SK-N-MC (cell line): ENCODE measurements at regions not wholly inside any gene's neighbourhood (a gene's known extent, or its start where the extent isn't known, plus 50 kb on each side); places are given as distances from the start of the nearest gene placed in this dataset.

Experiments used
- DNase-seq: peaks from one replicate; pipeline ENCODE4 v3.0.0-alpha.2; 2011; ENCODE audit warnings: low read depth, low spot score
- H3K27ac ChIP-seq: fragments of 200-600 bp; sonication (generic); 2 replicates; pipeline ENCODE4 v1.5.1; 2016; ENCODE audit warnings: mixed run types
- H3K36me3 ChIP-seq: fragments of 200-600 bp; sonication (generic); 2 replicates; pipeline ENCODE4 v1.6.1; 2017; ENCODE audit warnings: antibody characterized with exemption, low read length, mixed read lengths; ENCODE audit not compliant: insufficient read depth
- H3K4me3 ChIP-seq: fragments of 200-600 bp; sonication (generic); 2 replicates; pipeline ENCODE4 v1.5.1; 2016
- H3K9ac ChIP-seq: fragments of 200-600 bp; sonication (generic); 2 replicates; pipeline ENCODE4 v1.8.0; 2017; ENCODE audit warnings: mixed run types, mixed read lengths; ENCODE audit not compliant: insufficient read length
- H3K9me3 ChIP-seq: fragments of 200-600 bp; sonication (generic); 2 replicates; pipeline ENCODE4 v1.6.1; 2017; ENCODE audit warnings: low read depth, mild to moderate bottlenecking, antibody characterized with exemption, low read length, moderate library complexity, mixed read lengths
- EZH2 ChIP-seq: fragments of 200-600 bp; sonication (generic); IDR thresholded peaks from one replicate; pipeline ENCODE4 v1.6.1; 2017; ENCODE audit warnings: antibody characterized with exemption
- FOXP2 ChIP-seq: optimal IDR thresholded peaks from 2 replicates; pipeline ENCODE3; 2011; ENCODE audit warnings: mild to moderate bottlenecking, moderate library complexity; ENCODE audit not compliant: insufficient read depth; ENCODE audit errors: extremely low read length, control extremely low read depth
- POLR2AphosphoS5 ChIP-seq: IDR thresholded peaks from 2 replicates; pipeline ENCODE4 v1.6.1; 2012; ENCODE audit warnings: mild to moderate bottlenecking, low read depth, low read length, borderline replicate concordance

- no peak for DNase-seq
- H3K36me3 ChIP-seq, result no peaks in the 10 kb centered on the region
- H3K9ac ChIP-seq, result no peak overlapping the region
- H3K4me3 ChIP-seq, result no peak overlapping the region
- no peak overlapping the region for H3K27ac ChIP-seq
- TF ChIP-seq EZH2, result no peak
- no peak for TF ChIP-seq FOXP2
- TF ChIP-seq POLR2AphosphoS5, result no peak
- no peaks in the 10 kb centered on the region for H3K9me3 ChIP-seq
Observed at GRCh38 chr6:146950351-146950835, 253.8 kb upstream of the STXBP5 start.

GRCh38 chr6:146955570-146955969 lies 248.6 kb upstream of the STXBP5 start:
- H3K9me3 ChIP-seq, result no peaks in the 10 kb centered on the region
- no peak overlapping the region for H3K9ac ChIP-seq
- no peaks in the 10 kb centered on the region for H3K36me3 ChIP-seq
- TF ChIP-seq FOXP2 (no peak), POLR2AphosphoS5 (no peak), EZH2 (no peak)
- no peak for DNase-seq
- no peak overlapping the region for H3K27ac ChIP-seq
- no peak overlapping the region for H3K4me3 ChIP-seq

GRCh38 chr6:146957181-146958093 lies 246.8 kb upstream of the STXBP5 start:
- DNase-seq, result no peak
- Histone ChIP-seq H3K4me3 (no peak overlapping the region), H3K9me3 (no peaks in the 10 kb centered on the region), H3K27ac (no peak overlapping the region), H3K36me3 (no peaks in the 10 kb centered on the region), H3K9ac (no peak overlapping the region)
- TF ChIP-seq EZH2 (no peak), POLR2AphosphoS5 (no peak), FOXP2 (no peak)

- Histone ChIP-seq H3K27ac (no peak overlapping the region), H3K9me3 (no peaks in the 10 kb centered on the region; the same call in 1 of the 2 replicates), H3K4me3 (no peak overlapping the region), H3K9ac (no peak overlapping the region), H3K36me3 (no peaks in the 10 kb centered on the region)
- DNase-seq, result no peak
- TF ChIP-seq EZH2, result no peak
- no peak for TF ChIP-seq POLR2AphosphoS5
- no peak for TF ChIP-seq FOXP2
Observed at GRCh38 chr6:146961831-146962230, 242.4 kb upstream of the STXBP5 start.

GRCh38 chr6:146962329-146962728 lies 241.9 kb upstream of the STXBP5 start:
- Histone ChIP-seq H3K36me3 (no peaks in the 10 kb centered on the region), H3K4me3 (no peak overlapping the region), H3K9me3 (no peaks in the 10 kb centered on the region; the same call in 1 of the 2 replicates), H3K27ac (no peak overlapping the region), H3K9ac (no peak overlapping the region)
- TF ChIP-seq EZH2, result no peak
- TF ChIP-seq POLR2AphosphoS5, result no peak
- TF ChIP-seq FOXP2, result no peak
- DNase-seq, result no peak

- Histone ChIP-seq H3K9me3 (no peaks in the 10 kb centered on the region; the same call in 1 of the 2 replicates), H3K4me3 (no peak overlapping the region), H3K9ac (no peak overlapping the region), H3K27ac (no peak overlapping the region), H3K36me3 (no peaks in the 10 kb centered on the region)
- no peak for DNase-seq
- TF ChIP-seq FOXP2, result no peak
- TF ChIP-seq POLR2AphosphoS5, result no peak
- no peak for TF ChIP-seq EZH2
Observed at GRCh38 chr6:146965110-146965689, 239.0 kb upstream of the STXBP5 start.

GRCh38 chr6:146968041-146968760 lies 236.0 kb upstream of the STXBP5 start:
- Histone ChIP-seq H3K4me3 (0 out of 2 replicates have a peak overlapping the region, but pooled peaks have one; percentile 21), H3K36me3 (no peaks in the 10 kb centered on the region), H3K9me3 (no peaks in the 10 kb centered on the region; the same call in 1 of the 2 replicates), H3K27ac (peak overlapping the region; percentile 27), H3K9ac (no peak overlapping the region)
- no peak for TF ChIP-seq FOXP2
- TF ChIP-seq POLR2AphosphoS5, result no peak
- TF ChIP-seq EZH2, result no peak
- DNase-seq, result peak; percentile 84

GRCh38 chr6:146972546-146972945 lies 231.7 kb upstream of the STXBP5 start:
- no peak overlapping the region for H3K9ac ChIP-seq
- TF ChIP-seq FOXP2 (no peak), EZH2 (no peak), POLR2AphosphoS5 (no peak)
- no peaks in the 10 kb centered on the region for H3K36me3 ChIP-seq
- no peak overlapping the region for H3K27ac ChIP-seq
- H3K9me3 ChIP-seq, result no peaks in the 10 kb centered on the region
- no peak for DNase-seq
- H3K4me3 ChIP-seq, result no peak overlapping the region
